Activated CD8-positive, alpha-beta memory T cell treated with anti-CD3 and anti-CD28 coated beads for 4 hours (primary cell): ENCODE measurements at regions not wholly inside any gene's neighbourhood (a gene's known extent, or its start where the extent isn't known, plus 50 kb on each side); places are given as distances from the start of the nearest gene placed in this dataset.

Experiments used
- DNase-seq, 2 donors: peaks; one replicate each; pipeline ENCODE4 v3.0.0-alpha.2; 2020; ENCODE audit warnings: low read depth in 2 of 2

GRCh38 chr15:47506329-47507100 lies 210.8 kb upstream of the SEMA6D start:
- no peak for DNase-seq

GRCh38 chr15:47507221-47507985 lies 209.9 kb upstream of the SEMA6D start:
- no peak for DNase-seq

DNA sequence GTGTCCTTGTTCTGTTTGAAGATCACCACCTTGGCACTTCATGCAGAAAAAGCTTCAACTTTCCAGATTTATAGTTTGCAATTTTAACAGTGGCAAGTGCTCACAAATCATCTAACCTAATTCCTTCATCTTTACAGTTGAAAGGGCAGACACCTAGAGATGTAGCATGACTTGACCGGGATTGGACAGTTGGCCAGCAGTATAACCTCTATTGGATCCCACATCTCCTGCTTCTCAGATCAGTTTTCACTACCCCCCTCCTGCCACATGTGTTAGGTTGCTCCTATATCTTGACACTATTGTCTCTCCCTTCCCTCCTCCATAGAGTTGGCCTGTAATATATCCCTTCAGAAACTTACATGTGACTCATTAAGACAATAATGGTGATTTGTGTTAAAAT lies 206.0 kb upstream of the SEMA6D start:
- DNase-seq = no peak

- no peak for DNase-seq
Measured at GRCh38 chr15:47513471-47513870, 203.8 kb upstream of the SEMA6D start.

GRCh38 chr15:47514200-47514652 lies 203.1 kb upstream of the SEMA6D start:
- no peak for DNase-seq

DNA sequence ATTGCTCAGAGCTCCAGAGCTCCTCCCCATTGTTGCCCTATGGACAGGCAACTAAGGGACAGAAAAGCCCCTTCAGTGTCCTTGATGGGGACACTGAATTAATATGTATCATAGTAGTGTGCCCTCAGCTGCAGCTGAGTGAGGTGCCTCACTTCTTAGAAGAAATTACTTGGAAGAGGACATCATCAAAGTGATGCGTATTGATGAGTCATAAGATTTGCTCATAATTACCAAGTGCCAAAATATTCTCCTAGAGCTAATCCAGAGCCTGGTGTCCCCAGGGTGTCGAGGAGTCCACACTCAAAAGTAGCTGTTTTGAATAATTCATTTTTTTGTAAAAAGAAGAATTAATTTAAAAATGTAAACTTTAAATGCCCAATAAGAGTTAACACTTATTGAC lies 200.7 kb upstream of the SEMA6D start:
- no peak for DNase-seq

- no peak for DNase-seq
Measured at GRCh38 chr15:47516972-47517371, 200.3 kb upstream of the SEMA6D start.

DNA sequence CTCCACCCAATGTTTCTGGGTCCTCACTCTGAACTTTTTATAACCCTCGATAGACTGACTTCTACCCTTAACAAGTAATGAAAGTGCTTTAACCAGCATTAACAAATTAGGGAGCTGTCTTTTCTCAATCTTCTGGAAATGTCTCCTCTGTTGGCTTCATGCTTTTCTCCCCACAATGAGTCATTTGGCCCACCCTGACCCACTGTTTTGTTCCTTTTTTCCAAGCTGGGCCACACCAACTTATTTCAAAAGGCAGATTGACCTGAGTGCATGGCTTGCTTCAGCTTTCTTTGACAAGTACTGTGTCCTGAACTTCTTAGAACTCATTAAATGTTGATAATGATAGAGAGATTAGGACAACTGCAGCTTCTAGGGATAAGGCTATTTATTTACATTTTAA lies 199.6 kb upstream of the SEMA6D start:
- DNase-seq = no peak

DNA sequence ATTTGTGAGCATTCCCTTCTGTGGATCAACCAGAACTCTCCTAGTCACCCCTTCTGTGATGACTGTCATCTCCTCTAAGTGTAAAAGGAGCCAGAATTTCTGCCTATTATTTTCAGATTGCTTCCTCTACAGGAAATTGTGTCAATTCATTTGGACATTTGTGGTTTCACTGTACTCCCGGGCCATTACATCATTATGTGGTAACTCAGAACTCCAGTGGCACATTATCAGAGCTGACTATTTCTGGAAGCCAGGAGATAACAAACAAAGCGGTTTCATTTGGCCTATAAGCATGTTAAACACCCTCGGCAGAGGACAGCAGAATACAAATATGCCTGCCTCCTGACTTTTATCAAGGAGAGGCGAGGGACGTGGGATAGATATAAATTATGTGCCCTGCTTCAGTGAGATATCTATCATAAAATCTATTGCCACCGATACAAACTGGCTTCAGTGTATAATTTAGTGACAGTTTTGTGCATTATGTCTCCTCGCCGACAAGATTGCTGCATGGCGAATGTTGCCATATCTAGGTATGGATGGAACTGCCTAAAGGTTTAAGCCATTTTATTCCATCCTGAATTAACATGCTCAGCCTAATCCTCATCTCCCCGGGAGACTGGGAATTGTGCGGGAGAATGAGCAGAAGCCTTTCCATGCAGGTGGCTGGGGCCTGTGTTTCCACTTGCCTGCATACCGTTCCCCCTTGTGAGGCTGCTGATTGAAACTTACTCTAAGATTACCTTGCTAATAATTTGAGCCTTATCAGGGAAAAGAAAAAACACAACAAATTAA lies 193.4 kb upstream of the SEMA6D start:
- no peak for DNase-seq

DNA sequence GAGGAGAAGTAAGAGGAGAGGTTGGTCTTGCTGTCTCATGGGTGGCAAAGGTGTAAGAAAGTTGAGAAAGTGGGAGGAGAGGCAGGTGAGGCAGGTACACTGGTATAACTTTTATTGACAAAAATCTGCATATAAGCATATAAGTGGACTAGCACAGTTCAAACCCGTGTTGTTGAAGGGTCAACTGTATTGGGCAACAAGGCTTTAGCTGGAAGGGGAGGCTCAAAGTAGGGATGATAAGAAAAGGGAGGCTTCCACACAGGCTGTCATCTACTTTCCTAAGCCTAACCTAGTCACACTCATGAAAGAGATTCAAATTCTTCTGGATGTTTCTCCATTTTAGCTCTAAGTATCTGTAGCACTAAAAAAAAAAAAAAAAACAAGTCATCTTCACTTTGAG lies 188.1 kb upstream of the SEMA6D start:
- DNase-seq = no peak

DNA sequence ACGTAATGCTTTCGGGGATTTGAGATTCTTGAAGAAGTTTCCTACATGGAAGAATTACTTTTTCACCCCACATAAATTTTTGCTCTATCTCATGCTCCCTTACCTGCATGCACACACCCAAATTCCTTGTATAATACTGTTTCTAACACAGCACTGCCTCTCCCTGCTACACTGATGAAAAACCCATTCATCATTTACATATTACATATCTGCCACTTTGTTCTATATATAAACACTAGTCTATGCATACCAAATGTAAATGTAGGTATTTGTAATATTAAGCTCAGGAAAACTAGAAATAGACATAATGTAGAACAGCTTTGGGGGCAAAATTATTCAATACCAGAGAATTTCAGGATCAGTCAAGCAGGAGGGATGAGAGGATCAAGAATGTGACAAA lies 182.6 kb upstream of the SEMA6D start:
- no peak for DNase-seq

GRCh38 chr15:47541562-47541961 lies 175.7 kb upstream of the SEMA6D start:
- DNase-seq = no peak

DNA sequence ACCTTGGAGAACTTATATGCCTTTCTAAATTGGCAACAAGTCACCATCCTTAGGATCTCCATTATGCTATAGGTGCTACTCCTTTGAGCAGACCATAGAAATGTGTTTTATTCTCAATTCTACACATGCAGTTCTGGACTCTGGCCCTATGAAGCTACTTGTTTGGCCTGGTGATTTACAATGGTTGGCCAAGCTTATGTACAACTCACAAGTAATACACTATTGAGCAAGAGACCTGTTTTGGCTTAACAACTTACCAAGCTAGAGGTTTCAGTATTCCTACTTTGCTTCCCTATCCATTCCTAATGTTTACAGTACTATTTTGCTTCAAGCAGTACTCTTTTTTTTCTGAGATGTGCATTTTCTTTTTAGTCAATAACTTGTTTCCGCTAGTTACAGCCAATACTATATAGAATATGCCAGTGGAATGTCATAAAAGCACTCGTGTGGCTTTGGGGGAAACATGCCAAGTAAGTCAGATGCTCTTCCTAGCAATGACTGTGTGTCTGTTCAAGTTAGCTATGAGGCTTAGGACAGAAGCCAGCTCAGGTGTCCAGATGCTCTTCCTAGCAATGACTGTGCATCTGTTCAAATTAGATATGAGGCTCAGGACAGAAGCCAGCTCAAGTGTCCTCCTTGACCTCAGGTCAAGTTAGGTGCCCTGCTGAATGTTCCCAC lies 174.9 kb upstream of the SEMA6D start:
- no peak for DNase-seq

DNA sequence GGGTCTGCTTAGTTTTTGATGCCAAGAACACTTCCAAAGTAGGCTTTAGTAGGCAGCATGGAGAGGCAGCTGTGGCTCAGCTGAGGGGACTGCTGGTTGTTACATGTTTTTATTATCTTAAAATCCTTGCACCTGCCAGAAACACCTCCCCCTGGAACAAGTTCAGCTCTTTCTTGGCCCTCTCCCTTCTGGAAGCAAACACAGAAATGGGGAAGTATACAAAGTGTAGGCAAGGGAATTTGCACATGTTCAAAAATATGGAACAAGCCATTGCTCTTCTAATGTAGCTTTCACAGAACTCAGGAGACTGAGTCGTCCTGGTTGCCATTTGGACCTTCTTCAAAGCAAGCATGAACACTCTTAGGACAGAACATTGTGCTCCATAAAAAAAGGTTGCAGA lies 169.1 kb upstream of the SEMA6D start:
- DNase-seq = no peak

GRCh38 chr15:47548986-47549385 lies 168.3 kb upstream of the SEMA6D start:
- no peak for DNase-seq

GRCh38 chr15:47551079-47551478 lies 166.2 kb upstream of the SEMA6D start:
- DNase-seq = no peak

DNA sequence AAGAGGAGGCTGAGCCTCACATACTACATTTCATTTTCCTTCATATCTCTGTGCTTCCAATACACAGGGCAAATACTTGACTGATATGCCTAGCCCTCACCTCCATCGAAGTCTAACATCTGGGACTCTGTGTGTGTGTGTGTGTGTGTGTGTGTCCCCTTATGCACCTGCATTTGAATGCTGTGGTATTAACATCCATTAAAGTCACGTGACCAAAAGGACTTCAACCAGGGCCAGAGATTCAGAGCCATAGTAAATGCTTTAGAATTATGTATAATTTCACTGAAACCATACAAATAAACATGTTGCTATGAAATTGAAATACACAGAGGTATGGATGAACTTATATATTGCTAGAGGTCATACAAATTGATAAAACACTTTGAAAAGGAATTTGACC lies 165.8 kb upstream of the SEMA6D start:
- no peak for DNase-seq

DNA sequence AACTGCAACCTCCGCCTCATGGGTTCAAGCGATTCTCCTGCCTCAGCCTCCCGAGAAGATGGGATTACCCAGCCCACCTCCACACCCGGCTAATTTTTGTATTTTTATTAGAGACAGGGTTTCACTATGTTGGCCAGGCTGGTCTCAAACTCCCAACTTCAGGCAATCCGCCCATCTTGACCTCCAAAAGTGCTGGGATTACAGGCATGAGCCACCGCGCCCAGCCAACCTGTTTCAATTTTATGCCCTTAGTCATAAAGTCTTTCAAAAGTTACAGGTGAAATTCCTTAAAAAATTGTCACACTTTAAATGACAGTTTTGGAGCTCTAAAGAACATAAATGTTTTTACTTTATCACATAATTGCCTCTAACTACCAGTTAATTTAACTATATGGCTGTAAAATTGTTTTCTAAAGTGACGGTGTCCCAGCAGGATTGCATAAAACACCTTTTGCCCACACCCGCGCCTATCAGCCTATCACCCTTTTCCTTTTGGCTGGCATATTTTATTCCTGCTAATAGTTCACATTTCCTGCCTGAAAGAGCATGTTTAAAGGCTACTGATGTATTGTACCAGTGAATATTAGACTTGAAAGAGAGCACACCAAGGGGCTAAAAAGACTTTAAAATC lies 164.2 kb upstream of the SEMA6D start:
- DNase-seq = no peak

GRCh38 chr15:47553947-47554346 lies 163.4 kb upstream of the SEMA6D start:
- no peak for DNase-seq

DNA sequence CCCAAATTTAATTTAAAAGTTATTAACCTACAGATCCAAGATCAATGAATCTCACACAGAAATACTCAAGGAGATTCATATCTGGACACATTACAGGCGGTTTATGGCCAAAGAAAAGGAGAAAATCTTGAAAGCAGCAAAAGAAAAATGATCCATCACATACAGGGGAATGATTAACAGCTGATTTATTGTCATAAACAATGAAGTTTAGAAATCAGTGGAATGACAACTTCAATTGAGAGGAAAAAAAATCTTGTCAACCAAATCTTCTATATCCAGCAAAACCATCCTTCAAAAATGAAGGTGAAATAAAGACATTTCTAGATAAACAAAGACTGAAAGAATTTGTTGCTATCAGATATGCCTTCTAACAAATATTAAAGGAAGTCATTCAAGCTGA lies 156.2 kb upstream of the SEMA6D start:
- DNase-seq = no peak

DNA sequence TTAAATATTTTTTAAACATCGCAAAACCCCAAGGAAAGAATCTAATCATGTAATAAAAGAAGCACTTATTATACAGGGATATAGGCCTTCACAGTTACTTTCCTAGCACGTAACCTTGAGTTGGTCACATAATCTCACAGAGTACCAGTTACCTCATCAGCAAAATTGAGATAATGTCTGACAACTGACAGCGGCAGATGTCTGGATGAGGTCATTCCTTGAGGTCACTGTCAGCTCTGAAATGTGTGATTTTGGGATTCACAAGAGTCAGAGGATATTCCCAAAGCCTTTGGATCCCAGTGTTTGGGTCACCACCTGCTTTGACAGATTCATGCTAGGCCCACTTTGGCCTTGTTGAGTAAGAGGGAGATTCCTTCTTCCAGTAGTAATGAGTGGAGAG lies 151.4 kb upstream of the SEMA6D start:
- DNase-seq = no peak
